Hematopoietic multipotent progenitor cell treated with erythropoietin and hydrocortisone succinate and interleukin-3 and kit ligand, for 8 days (in vitro differentiated cells): ENCODE measurements at regions not wholly inside any gene's neighbourhood (a gene's known extent, or its start where the extent isn't known, plus 50 kb on each side); places are given as distances from the start of the nearest gene placed in this dataset.
"Not testable (repeated sequence)": the region's sequence is repeated elsewhere in the genome, so short reads cannot be mapped to it uniquely, and the experiment has no call there.

Source experiments
- DNase-seq: peaks from one replicate; pipeline ENCODE4 v3.0.0-alpha.2; 2015

DNA sequence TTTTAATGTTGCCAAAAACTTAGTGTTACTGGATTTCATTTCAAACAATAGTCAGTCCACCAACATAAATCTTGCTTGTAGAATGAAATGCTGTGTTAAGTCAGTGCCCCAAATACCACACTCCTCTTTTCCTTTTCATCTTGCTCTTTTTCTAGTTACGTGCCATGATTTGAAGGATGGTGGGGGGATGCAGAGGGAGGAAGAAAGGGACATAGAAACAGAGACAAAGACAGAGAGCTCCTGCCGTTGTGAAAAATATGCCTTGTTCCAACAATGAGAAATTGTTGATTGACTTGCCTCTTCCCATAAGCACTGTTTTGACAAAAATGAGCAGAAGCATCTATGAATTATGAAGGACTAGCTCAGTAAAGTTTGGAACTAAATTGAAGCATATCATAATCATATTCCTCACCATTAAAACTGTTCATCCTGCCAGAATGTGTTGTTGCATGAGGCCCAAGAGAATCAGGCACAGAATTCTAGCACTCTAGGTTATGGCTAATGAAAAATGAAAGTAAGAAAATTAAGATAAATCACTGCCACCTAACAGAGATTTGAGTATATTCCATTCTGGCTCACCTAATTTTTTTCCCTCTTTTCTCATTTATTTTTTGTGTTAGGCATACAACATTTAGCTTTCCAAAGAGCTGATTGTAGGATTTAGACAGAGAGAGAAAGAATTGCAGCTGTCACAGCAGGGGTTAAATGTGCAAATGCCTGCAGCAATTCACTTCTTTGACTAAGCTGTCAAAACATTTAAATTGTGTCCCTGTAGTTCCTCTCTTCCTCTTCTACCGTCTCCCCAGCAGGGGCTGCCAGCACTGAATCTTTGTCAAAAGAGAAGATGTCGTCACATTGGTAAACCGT lies 111.6 kb upstream of the PTPN13 start:
- no peak for DNase-seq

DNA sequence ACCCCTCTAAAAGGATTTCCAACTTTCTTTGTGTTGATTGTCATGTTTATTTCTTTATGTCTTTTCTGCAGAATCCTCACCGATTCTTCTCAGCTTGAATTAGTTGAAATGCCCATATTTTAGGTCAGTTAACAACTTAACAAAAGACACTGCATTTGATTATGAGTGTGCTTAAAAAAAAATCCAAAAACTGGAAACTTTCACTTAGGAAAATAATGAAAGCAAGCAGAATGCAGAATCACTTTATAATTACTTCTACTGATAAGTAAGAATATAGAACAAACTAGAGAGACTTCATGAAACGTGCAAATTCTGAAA lies 111.0 kb upstream of the PTPN13 start:
- no peak for DNase-seq

DNA sequence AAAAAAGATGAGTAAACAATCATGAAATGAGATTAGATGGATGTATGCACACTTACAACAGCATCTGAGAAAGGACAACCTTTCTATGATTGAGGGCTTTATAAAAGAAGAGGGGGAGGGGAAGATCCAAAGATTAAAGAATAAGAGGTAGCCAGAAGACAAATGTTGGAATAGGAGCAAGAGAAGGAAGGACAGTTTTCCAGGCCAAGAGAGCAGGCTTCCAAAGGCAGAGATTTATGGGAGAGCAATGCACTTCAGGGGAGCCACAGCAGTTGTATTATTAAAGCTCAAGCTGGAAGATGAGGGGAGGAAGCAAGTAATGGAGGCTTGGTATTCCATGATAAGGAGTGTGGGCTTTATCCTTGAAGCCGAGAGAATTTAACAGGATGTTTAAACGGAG lies 110.3 kb upstream of the PTPN13 start:
- no peak for DNase-seq

DNA sequence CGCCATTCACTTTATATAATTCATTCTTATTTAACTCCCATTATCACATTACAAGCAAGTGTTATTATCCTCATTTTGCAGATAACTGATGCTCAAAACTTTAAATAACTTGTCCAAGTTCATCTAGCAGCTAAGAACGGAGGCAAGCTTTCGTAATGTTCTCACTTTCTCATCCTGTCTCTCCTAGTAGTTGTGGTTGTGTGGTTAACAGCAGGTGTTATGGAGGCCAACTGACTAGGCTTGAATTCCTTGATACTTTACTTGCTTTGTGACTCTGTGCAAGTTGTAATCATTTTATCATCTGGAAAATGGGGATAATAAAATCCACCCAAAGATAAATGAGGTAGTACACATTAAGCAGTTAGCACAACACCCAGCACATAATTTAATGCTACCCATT lies 109.9 kb upstream of the PTPN13 start:
- DNase-seq: no peak

DNA sequence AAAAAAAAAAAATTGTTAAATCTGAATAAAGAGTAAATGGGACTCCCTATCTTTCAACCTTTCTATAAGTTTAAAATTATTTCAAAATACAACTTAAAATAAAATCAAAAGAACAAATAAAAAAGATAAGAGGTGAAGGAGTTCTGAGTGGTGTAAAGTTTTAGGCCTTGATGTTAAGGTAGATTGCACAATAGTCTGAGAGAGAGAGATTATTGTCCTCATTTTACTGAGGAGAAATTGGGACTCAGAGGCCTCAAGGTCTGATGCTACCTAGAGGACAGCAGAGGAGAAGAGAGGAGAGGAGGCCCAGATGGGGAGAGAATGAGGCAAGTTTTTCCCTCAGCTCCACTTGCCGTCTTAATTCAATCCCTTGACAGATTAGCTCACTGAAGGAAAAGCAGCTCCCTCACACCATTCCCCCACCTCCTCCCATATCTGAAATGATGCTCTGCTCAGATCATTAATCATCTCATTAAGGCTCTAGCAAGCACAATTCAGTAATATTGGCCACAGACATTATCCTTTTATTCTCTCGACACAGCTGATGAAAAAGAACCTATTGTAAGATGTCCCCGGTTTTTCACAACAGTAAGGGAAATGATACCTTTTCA lies 106.3 kb upstream of the PTPN13 start:
- no peak for DNase-seq

DNA sequence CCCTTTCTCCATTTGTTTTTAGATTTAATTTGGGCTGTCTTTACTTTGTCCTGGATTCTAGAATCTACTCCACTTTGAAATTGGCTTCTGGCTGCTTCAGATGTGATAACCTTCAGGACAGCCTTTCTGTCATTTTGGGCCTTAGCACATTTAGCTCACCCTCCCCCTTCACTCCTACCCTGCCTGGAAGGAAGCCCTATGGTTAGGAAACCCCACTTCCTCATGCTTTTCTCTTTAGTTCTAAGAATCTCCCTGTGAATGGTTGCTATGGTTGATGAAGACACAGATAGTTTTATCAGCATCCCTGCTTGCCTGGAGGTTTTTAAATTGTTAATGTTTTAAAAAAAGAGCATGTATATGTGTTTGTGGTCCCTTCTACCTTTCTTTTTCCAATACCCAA lies 100.7 kb upstream of the PTPN13 start:
- DNase-seq: peak; percentile 6

DNA sequence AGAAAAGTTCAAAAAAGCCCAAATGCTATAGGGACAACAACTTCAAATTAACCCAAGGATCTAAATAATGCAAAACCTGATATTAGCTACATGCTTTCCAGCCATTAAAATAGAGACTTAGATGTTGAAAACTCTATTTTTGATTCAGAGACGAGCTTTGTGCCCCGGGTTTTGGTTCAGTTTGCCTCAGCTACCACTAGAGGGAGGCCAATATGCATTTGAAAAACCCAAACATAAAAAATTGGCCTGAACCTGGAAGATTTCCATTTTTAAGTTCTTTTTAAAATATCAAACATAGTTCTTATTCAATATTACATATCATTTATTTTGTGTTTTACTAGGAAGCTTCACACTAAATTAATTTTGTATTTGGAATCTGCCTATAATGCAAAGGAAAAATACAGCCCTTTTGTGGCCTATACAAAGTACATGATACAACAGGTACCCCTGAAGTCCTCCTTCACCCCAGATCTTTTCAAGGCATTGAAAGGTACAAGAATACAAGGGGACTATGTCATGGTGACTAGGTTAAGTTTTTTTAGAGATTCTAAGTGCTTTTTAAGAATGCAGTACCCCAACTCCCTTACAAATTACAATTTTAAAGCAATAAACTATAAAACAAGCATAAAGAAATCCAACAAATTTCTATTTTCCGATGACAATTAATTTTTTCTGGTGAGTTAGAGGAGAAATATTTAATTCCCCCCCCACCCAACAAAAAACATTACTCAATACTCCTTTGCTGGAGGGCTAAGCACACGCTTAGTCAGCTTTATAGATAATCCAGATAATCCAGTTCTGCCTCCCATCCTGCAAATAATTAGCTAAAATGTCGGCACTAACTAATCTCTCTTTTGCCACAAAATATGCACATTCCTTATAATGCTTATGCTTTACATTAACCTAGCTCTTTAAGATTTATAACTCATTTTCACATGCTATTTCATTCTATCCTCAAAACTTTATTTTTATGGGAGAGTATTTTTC lies 97.7 kb upstream of the PTPN13 start:
- peak; percentile 49 for DNase-seq

DNA sequence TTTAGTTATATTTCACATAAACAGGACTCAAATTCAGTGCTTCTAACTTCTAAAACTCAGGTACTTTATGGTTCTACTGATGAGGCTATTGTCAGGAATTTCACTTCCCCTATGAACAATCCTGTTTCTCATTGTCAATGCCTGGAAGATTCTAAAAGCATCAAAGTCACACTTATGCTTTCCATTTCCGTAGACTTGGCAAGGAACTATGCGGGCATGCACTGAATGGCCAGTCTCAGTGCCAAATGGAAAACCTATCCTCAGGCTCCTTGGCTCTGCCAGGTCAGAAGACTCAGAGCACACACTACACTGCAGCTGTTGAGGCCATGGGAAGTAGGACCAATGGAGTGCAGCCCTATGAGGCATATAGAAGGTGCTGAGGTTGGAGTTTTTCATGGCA lies 97.0 kb upstream of the PTPN13 start:
- DNase-seq: no peak

DNA sequence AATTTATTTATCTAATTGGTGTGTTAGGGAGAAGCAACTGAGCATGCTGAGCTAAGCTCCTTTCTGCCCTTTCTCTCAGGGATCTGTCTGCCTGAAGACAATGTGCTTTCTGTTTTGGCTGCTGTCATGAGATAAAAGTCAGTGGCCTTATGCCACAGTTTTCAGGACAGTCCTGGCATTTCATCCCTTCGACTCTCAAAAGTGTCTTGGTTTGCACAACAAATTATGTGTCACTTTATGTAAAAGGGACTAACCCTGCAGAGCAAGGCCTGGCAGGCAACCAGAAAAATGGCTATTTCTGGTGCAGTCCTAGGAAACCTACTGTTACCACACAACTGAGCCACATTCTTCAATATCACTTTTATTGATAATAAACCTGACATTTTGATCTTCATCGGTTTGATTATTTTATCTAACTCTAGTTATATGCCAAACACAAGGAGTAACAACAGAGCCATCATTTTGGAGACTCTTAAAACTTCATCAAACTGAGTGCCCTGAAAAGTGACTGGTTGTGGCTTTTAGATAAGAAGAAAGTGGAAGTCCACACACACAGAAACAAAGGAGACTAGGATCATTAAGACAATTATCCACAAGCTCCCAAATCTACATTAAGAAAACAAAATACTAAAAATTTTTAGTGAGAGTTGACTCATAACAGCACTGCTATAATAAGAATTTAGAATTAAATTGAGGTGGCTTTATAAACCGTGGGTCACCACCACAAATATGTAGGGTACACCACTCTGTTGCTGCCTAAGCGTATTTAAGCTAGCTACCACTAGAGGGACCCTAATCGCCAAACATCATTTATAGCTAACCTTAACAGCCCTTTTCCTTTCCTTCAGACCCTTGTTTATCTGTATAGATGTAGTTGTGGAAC lies 95.9 kb upstream of the PTPN13 start:
- peak; percentile 74 for DNase-seq

DNA sequence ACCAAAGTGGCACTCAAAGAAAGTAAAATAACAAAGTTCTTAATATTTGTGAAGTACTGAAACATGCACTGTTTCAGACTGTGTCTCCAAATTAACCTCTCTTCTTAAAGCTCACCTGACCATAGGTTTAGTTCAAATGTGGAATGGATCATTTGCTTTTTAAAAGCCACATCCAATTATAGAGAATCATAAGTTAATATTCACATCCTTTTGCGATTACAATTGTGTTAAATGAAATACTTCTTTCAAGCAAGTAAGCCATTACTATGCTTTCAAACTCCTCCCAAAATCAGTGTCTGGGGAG lies 95.3 kb upstream of the PTPN13 start:
- no peak for DNase-seq

DNA sequence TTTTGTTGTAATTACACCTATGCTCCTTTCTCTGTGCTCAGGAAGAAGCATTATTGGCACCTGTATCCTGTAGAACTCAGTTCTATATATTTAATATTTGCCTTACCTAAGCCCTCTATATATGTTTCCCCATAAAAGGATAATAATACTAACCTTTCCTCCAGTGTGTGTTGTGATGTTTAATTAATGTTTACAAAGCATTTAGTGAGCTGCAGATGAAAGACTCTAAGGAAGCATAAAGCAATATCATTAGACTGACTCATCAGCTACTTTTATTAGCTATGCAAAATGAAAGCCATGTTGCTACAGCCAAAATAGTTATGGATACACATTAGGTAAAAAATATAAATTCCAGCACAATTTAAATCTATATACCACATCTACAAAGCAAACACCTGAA lies 93.6 kb upstream of the PTPN13 start:
- DNase-seq: no peak

DNA sequence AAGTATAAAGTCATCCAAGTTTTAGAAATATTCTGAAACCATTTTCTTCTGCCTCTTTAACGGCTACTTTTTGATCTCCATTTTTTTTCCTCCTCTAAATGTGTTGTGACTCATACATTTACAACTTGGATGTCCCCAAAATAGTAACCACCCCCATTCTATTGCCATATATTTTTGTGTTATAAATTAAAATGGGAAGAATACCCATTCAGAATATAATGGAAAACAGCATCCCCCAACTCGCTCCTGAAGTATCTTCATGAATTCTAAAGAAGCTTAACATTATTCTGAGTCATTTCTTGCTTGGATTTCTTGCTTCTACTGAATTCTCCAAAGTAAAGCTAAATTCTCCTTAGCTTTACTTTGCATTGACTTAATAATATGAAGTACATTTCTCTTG lies 92.0 kb upstream of the PTPN13 start:
- no peak for DNase-seq

DNA sequence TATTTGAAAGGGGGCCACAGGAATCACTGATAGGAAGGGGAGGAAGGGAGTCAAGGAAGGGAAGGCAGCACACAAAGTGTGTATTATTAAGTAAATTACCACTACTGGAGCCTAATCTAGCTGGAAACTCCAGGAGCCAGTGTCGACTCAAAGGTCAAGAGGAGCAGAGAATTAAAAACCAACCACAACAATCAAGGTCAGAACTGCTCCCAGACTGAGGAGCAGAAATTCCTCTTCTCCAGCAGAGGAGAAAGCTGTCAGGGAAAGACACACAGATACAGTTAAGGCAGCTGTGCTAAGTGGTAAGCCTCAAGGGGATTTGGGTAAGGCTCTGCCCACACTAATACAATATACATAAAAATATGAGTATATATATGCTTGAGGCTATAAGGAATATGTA lies 87.5 kb upstream of the PTPN13 start:
- no peak for DNase-seq

DNA sequence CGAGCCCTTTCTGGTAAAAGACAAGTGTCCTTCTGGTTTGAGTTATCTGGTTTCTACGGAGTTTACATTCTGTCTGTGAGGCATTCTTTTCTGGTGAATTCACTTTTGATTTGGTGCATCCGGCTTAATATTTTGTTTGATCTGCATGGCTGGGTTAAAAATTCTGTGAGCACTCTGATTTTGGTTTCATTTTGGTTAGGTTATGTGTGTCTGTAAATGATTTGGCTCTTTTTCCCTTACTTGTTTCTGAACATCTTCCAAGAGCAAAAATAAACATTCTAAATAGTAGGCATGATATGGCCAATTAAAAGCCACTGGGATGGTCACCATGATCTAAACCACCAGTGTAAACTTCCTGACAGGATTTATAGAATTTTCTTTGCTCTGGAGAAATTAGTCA lies 85.7 kb upstream of the PTPN13 start:
- no peak for DNase-seq

DNA sequence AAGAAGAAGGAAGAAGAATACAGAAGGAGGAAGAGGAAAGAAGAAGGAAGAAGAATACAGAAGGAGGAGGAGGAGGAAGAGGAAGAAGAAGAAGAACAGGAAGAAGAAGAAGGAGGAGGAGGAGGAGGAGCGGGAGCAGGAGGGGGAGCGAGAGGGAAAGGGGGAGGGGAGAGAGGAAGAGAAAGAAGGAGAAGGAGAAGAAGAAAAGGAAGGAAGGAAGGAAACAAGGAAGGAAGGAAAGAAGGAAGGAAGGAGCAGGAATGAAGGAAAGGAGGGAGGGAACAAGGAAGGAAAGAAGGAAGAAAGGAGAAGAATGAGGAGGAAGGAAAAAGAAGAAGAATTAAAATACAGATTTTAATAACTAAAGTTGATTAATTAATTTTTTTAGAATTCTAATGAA lies 82.5 kb upstream of the PTPN13 start:
- DNase-seq: no peak

DNA sequence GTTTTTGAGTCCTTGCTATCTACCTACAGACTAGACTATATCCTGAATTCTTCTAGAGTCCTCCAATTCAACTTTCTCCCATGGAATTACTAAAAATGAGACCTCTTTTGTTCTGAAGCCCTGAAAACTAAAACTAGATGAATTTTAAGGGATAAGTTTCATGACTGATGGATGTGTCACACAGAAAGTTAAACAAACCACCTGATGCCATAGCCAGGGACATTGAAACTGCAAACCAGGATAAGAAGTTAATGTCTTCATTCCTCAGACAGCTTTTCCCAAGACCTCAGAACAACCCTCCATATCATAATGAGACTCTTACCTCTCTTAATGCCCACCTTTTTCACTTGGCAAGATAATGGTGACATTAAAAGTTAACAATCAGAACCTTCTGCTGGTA lies 81.5 kb upstream of the PTPN13 start:
- DNase-seq: no peak

DNA sequence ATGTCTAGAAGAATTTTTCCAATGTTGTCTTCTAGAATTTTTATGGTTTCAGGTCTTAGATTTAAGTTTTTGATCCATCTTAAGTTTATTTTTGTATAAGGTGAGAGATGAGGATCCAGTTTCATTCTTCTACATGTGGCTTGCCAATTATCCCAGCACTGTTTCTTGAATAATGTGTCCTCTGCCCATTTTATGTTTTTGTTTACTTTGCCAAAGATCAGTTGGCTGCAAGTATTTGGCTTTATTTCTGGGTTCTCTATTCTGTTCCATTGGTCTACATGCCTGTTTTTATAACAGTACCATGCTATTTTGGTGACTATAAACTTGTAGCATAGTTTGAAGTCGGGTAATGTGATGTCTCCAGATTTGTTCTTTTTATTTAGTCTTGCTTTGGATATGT lies 78.2 kb upstream of the PTPN13 start:
- DNase-seq: not testable (repeated sequence)

DNA sequence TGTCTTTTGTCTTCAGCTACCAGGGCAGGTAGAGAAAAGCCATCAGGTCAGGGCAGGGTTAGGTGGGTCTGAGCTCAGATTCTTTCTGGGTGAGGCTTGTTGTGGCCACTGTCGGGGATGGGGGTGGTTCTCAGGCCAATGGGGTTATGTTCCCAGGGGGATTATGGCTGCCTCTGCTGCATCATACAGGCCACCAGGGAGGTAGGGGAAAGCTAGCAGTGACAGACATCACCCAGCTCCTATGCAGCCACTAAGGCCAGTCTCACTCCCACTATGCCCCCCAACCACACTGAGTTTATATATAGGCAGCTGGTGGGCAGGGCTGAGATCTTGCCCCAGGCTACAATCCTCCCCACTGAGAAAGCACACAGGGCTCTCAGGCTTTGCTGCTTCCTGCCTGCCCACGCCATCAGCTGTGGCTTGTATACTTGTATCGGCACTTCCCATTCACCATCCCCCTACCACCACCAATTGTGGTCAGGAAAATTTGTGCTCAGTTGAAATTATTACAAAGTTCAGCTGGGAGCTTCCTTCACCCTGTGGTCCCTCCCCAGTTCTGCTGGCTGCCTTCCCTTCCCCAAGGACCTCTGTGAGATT lies 72.6 kb upstream of the PTPN13 start:
- no peak for DNase-seq

DNA sequence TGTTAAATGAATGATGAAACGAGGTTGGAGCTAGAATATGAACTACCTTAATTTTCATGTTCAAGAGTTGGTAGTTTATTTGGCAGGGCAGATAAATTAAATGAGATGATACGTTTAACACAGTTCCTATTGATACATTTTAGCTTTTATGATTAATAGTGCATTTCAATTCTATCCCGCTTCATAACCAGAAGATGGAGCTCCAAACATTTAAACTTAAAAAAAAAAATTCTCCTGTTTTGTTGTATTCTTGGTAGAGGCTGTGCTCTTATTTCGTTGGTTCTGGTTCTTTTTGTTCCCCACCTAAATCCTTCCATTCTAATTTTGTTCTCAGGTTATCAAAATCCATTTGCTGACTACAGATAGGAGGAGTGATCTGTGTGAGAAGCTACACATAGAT lies 71.8 kb upstream of the PTPN13 start:
- peak; percentile 6 for DNase-seq

DNA sequence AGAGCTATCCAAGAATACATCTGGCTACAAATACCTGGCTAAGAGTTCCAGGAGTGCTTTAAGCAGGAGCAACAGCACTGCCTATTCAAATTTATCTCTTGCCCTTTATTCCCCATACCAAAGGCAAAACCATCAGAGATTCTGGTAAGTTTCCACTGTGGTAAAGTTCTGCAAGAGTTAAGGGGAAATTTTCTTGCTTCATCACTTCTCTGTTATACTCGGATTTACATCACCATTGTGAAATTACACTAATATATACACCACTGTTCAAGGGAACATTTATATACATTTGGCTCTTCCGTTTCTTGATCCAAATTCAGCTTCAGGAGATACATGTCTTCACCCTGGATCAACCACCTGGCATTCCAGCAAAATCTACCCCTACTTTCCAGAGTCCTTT lies 70.8 kb upstream of the PTPN13 start:
- no peak for DNase-seq

DNA sequence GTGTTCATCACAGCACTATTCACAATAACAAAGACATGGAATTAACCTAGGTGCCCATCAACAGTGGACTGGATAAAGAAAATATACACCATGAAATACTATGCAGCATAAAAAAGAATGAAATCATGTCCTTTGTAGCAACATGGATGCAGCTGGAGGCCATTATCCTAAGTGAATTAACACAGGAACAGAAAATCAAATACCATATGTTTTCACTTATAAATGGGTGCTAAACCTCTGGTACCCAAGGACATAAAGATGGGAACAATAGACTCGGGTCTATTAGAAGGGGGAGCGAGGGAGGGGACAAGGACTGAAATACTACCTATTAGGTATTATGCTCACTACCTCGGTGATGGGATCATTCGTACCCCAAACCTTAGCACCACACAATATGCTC lies 66.4 kb upstream of the PTPN13 start:
- not testable (repeated sequence) for DNase-seq

DNA sequence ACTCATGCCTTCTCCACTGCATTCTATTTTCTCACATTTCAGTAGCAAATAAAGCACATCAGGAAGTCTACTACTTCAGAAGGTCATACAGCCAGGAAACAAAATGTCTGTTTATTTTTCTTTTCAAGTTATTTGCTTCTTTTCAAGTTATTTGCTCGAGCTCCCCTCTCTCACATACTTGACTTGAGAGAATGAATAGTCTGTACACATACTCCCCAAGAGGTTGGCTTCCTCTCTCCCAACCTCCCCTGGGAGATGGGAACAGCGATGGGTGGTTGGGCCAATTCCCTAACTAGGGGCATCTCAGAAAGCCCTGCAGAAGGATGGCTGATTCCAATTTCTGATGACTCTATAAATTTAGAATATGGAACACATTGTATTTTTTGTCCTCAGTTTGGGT lies 64.7 kb upstream of the PTPN13 start:
- no peak for DNase-seq

DNA sequence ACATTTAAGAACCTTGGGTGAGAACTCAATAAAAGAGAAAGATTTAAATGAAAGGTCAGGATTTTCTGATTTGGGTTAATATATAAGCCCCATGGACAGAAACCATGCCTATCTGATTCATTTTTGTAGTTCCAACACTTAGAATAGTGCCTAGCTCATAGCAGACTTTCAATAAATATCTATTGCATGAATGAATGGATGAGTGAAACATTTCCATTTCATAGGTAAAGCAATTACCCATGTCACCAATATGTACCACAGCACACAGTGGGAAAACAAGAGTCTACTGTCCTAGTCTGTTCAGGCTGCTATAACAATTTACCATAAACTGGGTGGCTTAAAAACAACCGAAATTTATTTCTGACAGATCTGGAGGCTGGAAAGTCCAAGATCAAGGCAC lies 63.9 kb upstream of the PTPN13 start:
- no peak for DNase-seq
